Thyroid gland (tissue), 4 donors: ENCODE measurements at regions not wholly inside any gene's neighbourhood (a gene's known extent, or its start where the extent isn't known, plus 50 kb on each side); places are given as distances from the start of the nearest gene placed in this dataset.

Experiments
- POLR2A ChIP-seq, 2 donors: fragments of 450-650 bp; IDR thresholded peaks; one replicate each; pipeline ENCODE4 v1.6.1; 2017; ENCODE audit warnings: antibody characterized with exemption in 2 of 2, mild to moderate bottlenecking in 2 of 2, moderate library complexity in 1 of 2
- TF ChIP-seq, protein P1 (sequence below), 6 experiments: fragments of 200-600 bp in 3 of 6; fragments of 450-650 bp in 3 of 6; sonication (generic) in 3 of 6; IDR thresholded peaks; one replicate each; pipeline ENCODE4 v1.5.1; 2016 to 2019; ENCODE audit warnings: antibody characterized with exemption in 6 of 6, mild to moderate bottlenecking in 2 of 6, inconsistent platforms in 1 of 6, moderate library complexity in 1 of 6

DNA sequence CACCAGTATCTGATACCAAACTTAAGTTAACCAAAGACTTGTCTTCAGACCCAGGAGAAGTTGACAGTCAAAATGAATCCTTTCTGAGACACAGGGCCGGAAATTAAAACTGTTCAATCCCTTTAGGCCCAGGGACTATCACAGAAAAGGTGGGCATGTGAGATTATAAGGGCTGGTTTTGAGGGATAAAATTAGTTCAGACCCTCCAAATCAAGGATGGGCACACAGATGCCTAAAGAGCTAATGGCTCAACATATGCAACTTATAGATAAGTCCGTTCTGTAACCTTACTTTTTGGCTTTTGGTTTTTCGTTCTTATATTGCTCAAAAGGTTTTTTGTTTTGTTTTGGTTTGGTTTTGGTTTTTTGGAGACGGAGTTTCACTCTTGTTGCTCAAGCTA lies 129.6 kb upstream of the ABCA1 start:
- TF ChIP-seq, protein P1, sequence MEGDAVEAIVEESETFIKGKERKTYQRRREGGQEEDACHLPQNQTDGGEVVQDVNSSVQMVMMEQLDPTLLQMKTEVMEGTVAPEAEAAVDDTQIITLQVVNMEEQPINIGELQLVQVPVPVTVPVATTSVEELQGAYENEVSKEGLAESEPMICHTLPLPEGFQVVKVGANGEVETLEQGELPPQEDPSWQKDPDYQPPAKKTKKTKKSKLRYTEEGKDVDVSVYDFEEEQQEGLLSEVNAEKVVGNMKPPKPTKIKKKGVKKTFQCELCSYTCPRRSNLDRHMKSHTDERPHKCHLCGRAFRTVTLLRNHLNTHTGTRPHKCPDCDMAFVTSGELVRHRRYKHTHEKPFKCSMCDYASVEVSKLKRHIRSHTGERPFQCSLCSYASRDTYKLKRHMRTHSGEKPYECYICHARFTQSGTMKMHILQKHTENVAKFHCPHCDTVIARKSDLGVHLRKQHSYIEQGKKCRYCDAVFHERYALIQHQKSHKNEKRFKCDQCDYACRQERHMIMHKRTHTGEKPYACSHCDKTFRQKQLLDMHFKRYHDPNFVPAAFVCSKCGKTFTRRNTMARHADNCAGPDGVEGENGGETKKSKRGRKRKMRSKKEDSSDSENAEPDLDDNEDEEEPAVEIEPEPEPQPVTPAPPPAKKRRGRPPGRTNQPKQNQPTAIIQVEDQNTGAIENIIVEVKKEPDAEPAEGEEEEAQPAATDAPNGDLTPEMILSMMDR (IDR thresholded peaks at IDR 0.05), result no peak
- no peak for TF ChIP-seq POLR2A (IDR thresholded peaks at IDR 0.05)
